22Rv1 (cell line): ENCODE measurements at regions not wholly inside any gene's neighbourhood (a gene's known extent, or its start where the extent isn't known, plus 50 kb on each side); places are given as distances from the start of the nearest gene placed in this dataset.

Experiments
- CTCF ChIP-seq: fragments of 450-650 bp; IDR thresholded peaks from 2 replicates; pipeline ENCODE4 v1.5.1; 2017; ENCODE audit warnings: mild to moderate bottlenecking
- ZFX ChIP-seq: fragments of 450-650 bp; IDR thresholded peaks from 2 replicates; pipeline ENCODE4 v1.6.1; 2017; ENCODE audit warnings: antibody characterized with exemption, borderline replicate concordance

GRCh38 chr3:68032209-68032608, 377.8 kb upstream of the SUCLG2 start:
- TF ChIP-seq CTCF: no peak
- no peak for TF ChIP-seq ZFX
